Vagina (tissue), 2 donors: ENCODE measurements at regions not wholly inside any gene's neighbourhood (a gene's known extent, or its start where the extent isn't known, plus 50 kb on each side); places are given as distances from the start of the nearest gene placed in this dataset.

ENCODE experiments used
- DNase-seq, 2 donors: peaks; one replicate each; pipeline ENCODE4 v3.0.0-alpha.2; 2017; ENCODE audit errors: extremely low spot score in 2 of 2
- H3K27ac ChIP-seq: fragments of 200-600 bp; sonication (generic); one replicate; pipeline ENCODE4 v1.5.1; 2019
- H3K27me3 ChIP-seq: fragments of 200-600 bp; sonication (generic); one replicate; pipeline ENCODE4 v1.5.1; 2019
- H3K36me3 ChIP-seq, 2 donors: fragments of 200-600 bp; sonication (generic); one replicate each; pipeline ENCODE4 v1.5.1; 2017 to 2019
- H3K4me1 ChIP-seq: fragments of 200-600 bp; sonication (generic); one replicate; pipeline ENCODE4 v1.5.1; 2019
- H3K4me3 ChIP-seq, 2 donors: fragments of 200-600 bp; sonication (generic); 1 replicate in 1 of 2; 2 replicates in 1 of 2; pipeline ENCODE4 v1.5.1; 2016 to 2019
- H3K9me3 ChIP-seq: fragments of 200-600 bp; sonication (generic); one replicate; pipeline ENCODE4 v1.5.1; 2019
- POLR2A ChIP-seq, 2 donors: fragments of 450-650 bp; IDR thresholded peaks; one replicate each; pipeline ENCODE4 v1.6.1; 2017; ENCODE audit warnings: antibody characterized with exemption in 2 of 2, mild to moderate bottlenecking in 2 of 2, moderate library complexity in 2 of 2
- POLR2AphosphoS5 ChIP-seq, 2 donors: sonication (generic); formaldehyde crosslinking; IDR thresholded peaks; one replicate each; pipeline ENCODE4 v1.9.0; 2017; ENCODE audit warnings: antibody characterized with exemption in 2 of 2, mild to moderate bottlenecking in 2 of 2, low read depth in 1 of 2; ENCODE audit not compliant: insufficient read depth in 1 of 2
- intact Hi-C: fragments of 100-400 bp; cut with DNase I; formaldehyde crosslinking; loops from one replicate; pipeline ENCODE4 v1.15.1; 2023
- TF ChIP-seq, protein P1 (sequence below), 3 experiments: fragments of 450-650 bp in 2 of 3; fragments of 200-600 bp in 1 of 3; sonication (generic) in 1 of 3; IDR thresholded peaks; one replicate each; pipeline ENCODE4 v1.5.1; 2017 to 2019; ENCODE audit warnings: antibody characterized with exemption in 3 of 3, mild to moderate bottlenecking in 2 of 3, moderate library complexity in 2 of 3

DNA sequence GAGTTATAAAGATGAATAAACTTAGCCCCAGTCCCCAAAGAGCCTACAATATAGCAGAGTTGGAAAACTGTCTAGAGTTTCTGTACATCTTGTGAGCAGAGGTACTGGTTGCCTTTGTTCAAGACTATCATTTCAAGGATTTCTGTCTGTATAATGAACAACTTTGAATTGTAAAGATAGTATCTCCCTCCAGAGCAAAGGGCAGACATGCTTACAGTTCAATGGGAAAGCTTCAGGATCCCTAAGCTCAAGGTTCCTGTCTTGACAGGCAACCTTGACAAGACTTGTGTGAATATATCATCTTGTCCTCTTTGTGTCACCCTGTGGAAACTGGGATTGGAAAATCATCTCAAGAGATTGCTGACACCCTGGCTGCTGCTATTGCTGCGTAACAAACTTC lies 242.8 kb upstream of the VLDLR start:
- Histone ChIP-seq H3K27ac (no peak overlapping the region), H3K9me3 (no peaks in the 10 kb centered on the region), H3K4me3 (no peak overlapping the region), H3K27me3 (no peaks in the 10 kb centered on the region), H3K4me1 (no peaks in the 10 kb centered on the region), H3K36me3 (no peaks in the 10 kb centered on the region)
- DNase-seq, result no peak
- TF ChIP-seq POLR2AphosphoS5 (IDR thresholded peaks at IDR 0.05; ENCODE audit: insufficient read depth in 1 of 2, low read depth in 1 of 2), result no peak
- no peak for TF ChIP-seq POLR2A (IDR thresholded peaks at IDR 0.05)
- TF ChIP-seq, protein P1, sequence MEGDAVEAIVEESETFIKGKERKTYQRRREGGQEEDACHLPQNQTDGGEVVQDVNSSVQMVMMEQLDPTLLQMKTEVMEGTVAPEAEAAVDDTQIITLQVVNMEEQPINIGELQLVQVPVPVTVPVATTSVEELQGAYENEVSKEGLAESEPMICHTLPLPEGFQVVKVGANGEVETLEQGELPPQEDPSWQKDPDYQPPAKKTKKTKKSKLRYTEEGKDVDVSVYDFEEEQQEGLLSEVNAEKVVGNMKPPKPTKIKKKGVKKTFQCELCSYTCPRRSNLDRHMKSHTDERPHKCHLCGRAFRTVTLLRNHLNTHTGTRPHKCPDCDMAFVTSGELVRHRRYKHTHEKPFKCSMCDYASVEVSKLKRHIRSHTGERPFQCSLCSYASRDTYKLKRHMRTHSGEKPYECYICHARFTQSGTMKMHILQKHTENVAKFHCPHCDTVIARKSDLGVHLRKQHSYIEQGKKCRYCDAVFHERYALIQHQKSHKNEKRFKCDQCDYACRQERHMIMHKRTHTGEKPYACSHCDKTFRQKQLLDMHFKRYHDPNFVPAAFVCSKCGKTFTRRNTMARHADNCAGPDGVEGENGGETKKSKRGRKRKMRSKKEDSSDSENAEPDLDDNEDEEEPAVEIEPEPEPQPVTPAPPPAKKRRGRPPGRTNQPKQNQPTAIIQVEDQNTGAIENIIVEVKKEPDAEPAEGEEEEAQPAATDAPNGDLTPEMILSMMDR (IDR thresholded peaks at IDR 0.05), result no peak
- intact Hi-C loops, result no loop called here

GRCh38 chr9:2384741-2385140 lies 236.8 kb upstream of the VLDLR start:
- Histone ChIP-seq H3K27me3 (no peaks in the 10 kb centered on the region), H3K27ac (no peak overlapping the region), H3K4me3 (no peak overlapping the region), H3K4me1 (no peaks in the 10 kb centered on the region), H3K36me3 (no peaks in the 10 kb centered on the region), H3K9me3 (no peaks in the 10 kb centered on the region)
- TF ChIP-seq POLR2AphosphoS5 (IDR thresholded peaks at IDR 0.05; ENCODE audit: insufficient read depth in 1 of 2, low read depth in 1 of 2), result no peak
- TF ChIP-seq, protein P1 (IDR thresholded peaks at IDR 0.05), result no peak
- TF ChIP-seq POLR2A (IDR thresholded peaks at IDR 0.05), result no peak
- no peak for DNase-seq
- intact Hi-C loops, result no loop called here

DNA sequence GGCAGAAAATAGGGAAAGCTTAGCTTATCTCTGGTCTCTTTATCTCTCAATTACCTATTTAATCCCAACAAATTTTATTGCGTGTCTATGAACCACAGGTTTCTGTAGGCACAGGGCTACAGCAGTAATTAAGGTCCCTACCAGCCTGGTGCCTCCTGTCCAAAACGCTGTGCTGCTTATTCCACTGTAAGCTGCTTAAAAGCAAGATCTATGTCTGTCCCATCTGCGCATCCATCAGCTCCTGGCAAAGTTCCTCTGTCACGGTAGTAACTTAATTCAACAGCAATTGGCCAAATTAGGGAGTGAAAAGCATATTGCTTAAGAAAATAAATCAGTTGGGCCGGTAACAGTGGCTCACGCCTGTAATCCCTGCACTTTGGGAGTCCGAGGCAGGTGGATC lies 235.8 kb upstream of the VLDLR start:
- no peaks in the 10 kb centered on the region for H3K27me3 ChIP-seq
- no peak for DNase-seq

DNA sequence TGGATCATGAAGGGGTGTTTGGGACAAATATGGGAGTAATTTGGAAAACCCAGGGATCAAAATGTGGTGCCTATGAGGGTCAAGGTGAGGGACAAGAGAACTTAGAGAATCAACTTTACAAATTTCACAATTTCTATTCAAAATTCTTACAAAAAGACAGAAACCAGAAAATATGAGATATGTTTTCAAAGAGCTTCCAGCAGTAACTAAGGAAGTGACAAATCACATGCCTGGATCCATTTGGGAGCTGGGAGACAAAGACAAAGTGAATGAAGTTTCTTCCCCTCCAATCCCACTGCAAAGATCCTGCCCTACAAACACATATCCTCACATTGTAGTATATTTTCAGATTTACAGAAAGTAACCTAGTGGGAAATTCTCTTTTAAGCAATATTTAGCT lies 235.0 kb upstream of the VLDLR start:
- H3K4me3 ChIP-seq, result no peak overlapping the region
- H3K4me1 ChIP-seq, result no peaks in the 10 kb centered on the region
- TF ChIP-seq POLR2A (IDR thresholded peaks at IDR 0.05), result no peak
- TF ChIP-seq POLR2AphosphoS5 (IDR thresholded peaks at IDR 0.05; ENCODE audit: insufficient read depth in 1 of 2, low read depth in 1 of 2), result no peak
- TF ChIP-seq, protein P1 (IDR thresholded peaks at IDR 0.05), result no peak
- H3K27me3 ChIP-seq, result no peaks in the 10 kb centered on the region
- intact Hi-C loops, result no loop called here
- no peak for DNase-seq
- no peaks in the 10 kb centered on the region for H3K36me3 ChIP-seq
- no peaks in the 10 kb centered on the region for H3K9me3 ChIP-seq
- no peak overlapping the region for H3K27ac ChIP-seq

More for the DNA sequence above, 235.8 kb upstream of the VLDLR start:
- H3K4me1 ChIP-seq, result no peaks in the 10 kb centered on the region
- no peaks in the 10 kb centered on the region for H3K9me3 ChIP-seq
- no peak overlapping the region for H3K27ac ChIP-seq
- intact Hi-C loops, result no loop called here
- H3K36me3 ChIP-seq, result no peaks in the 10 kb centered on the region
- H3K4me3 ChIP-seq, result no peak overlapping the region
- TF ChIP-seq, protein P1 (IDR thresholded peaks at IDR 0.05), result no peak
- TF ChIP-seq POLR2AphosphoS5 (IDR thresholded peaks at IDR 0.05; ENCODE audit: insufficient read depth in 1 of 2, low read depth in 1 of 2) (no peak), POLR2A (IDR thresholded peaks at IDR 0.05) (no peak)

DNA sequence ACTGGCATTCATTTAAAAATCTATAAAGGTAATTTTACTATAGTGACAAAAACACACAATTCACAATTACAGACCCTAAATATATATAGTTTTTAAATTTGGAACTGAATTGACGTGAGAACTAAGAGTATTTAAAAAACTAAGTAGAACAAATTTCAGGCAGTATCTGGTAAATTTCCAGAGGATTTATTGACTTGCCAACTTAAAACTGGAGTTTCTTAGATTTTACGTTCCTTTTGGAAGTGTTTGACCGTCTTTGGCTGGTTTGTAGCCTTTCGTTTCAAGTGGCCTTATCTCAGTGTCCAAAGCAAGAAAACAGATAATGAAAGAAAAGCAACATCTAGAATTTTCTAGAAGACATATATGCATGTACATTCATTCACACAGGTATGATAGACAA lies 234.4 kb upstream of the VLDLR start:
- no peak for DNase-seq

More for the DNA sequence above, 234.4 kb upstream of the VLDLR start:
- H3K27ac ChIP-seq, result no peak overlapping the region
- H3K36me3 ChIP-seq, result no peaks in the 10 kb centered on the region
- H3K9me3 ChIP-seq, result no peaks in the 10 kb centered on the region
- TF ChIP-seq POLR2A (IDR thresholded peaks at IDR 0.05), result no peak
- TF ChIP-seq, protein P1 (IDR thresholded peaks at IDR 0.05), result no peak
- no peak for TF ChIP-seq POLR2AphosphoS5 (IDR thresholded peaks at IDR 0.05; ENCODE audit: insufficient read depth in 1 of 2, low read depth in 1 of 2)
- intact Hi-C loops, result no loop called here
- H3K27me3 ChIP-seq, result no peaks in the 10 kb centered on the region
- H3K4me1 ChIP-seq, result no peaks in the 10 kb centered on the region
- H3K4me3 ChIP-seq, result no peak overlapping the region
